Left ventricle myocardium inferior (tissue), 1 donor: ENCODE measurements at regions not wholly inside any gene's neighbourhood (a gene's known extent, or its start where the extent isn't known, plus 50 kb on each side); places are given as distances from the start of the nearest gene placed in this dataset.

ENCODE experiments used
- DNase-seq: peaks from one replicate; pipeline ENCODE4 v3.0.0-alpha.2; 2020
- H3K27ac ChIP-seq: fragments of 200-600 bp; replicated peaks from 2 replicates; pipeline ENCODE4 v1.8.0; 2021
- H3K27me3 ChIP-seq: fragments of 200-600 bp; 2 replicates; pipeline ENCODE4 v1.8.0; 2021; ENCODE audit warnings: low read depth
- H3K36me3 ChIP-seq: fragments of 200-600 bp; 2 replicates; pipeline ENCODE4 v1.8.0; 2021
- H3K4me1 ChIP-seq: fragments of 200-600 bp; 2 replicates; pipeline ENCODE4 v1.8.0; 2021
- H3K4me3 ChIP-seq: fragments of 200-600 bp; 2 replicates; pipeline ENCODE4 v1.8.0; 2021; ENCODE audit warnings: mild to moderate bottlenecking, moderate library complexity
- H3K9me3 ChIP-seq: fragments of 200-600 bp; replicated peaks from 2 replicates; pipeline ENCODE4 v1.8.0; 2021
- CTCF ChIP-seq: fragments of 200-600 bp; IDR thresholded peaks from 2 replicates; pipeline ENCODE4 v1.8.0; 2021; ENCODE audit warnings: antibody characterized with exemption, mild to moderate bottlenecking, borderline replicate concordance
- intact Hi-C: fragments of 100-400 bp; cut with micrococcal nuclease; formaldehyde crosslinking; loops from one replicate; pipeline ENCODE4 v1.11.0; 2022
- donor health status: DM: no; HTN: yes; CAD: no; lungs with severe emphysema.

- no peak for DNase-seq
- H3K27ac ChIP-seq, result no peak overlapping the region
Observed at GRCh38 chr14:38737686-38738407, 365.2 kb downstream of the SEC23A start.

GRCh38 chr14:38735005-38735404, 368.0 kb downstream of the SEC23A start:
- no peak for TF ChIP-seq CTCF
- no peak for DNase-seq
- Histone ChIP-seq H3K27me3 (no peaks in the 10 kb centered on the region), H3K27ac (no peak overlapping the region), H3K36me3 (no peaks in the 10 kb centered on the region), H3K4me3 (no peak overlapping the region), H3K4me1 (no peaks in the 10 kb centered on the region), H3K9me3 (no peaks in the 10 kb centered on the region)
- intact Hi-C loops, result no loop called here

More at GRCh38 chr14:38737686-38738407, 365.2 kb downstream of the SEC23A start:
- TF ChIP-seq CTCF, result no peak
- Histone ChIP-seq H3K36me3 (no peaks in the 10 kb centered on the region), H3K9me3 (no peaks in the 10 kb centered on the region), H3K27me3 (no peaks in the 10 kb centered on the region), H3K4me1 (no peaks in the 10 kb centered on the region), H3K4me3 (no peak overlapping the region)
- intact Hi-C loops, result no loop called here

GRCh38 chr14:38731962-38732361, 371.1 kb downstream of the SEC23A start:
- no peaks in the 10 kb centered on the region for H3K4me1 ChIP-seq
- H3K27me3 ChIP-seq, result no peaks in the 10 kb centered on the region
- no peak overlapping the region for H3K4me3 ChIP-seq
- DNase-seq, result no peak
- no peak for TF ChIP-seq CTCF
- no peaks in the 10 kb centered on the region for H3K9me3 ChIP-seq
- intact Hi-C loops, result no loop called here
- H3K27ac ChIP-seq, result no peak overlapping the region
- H3K36me3 ChIP-seq, result no peaks in the 10 kb centered on the region

- H3K36me3 ChIP-seq, result no peaks in the 10 kb centered on the region
- H3K9me3 ChIP-seq, result no peaks in the 10 kb centered on the region
- intact Hi-C loops, result no loop called here
Observed at GRCh38 chr14:38730420-38730819, 372.6 kb downstream of the SEC23A start.

GRCh38 chr14:38727731-38728130, 375.3 kb downstream of the SEC23A start:
- H3K4me1 ChIP-seq, result no peaks in the 10 kb centered on the region
- H3K27ac ChIP-seq, result no peak overlapping the region
- H3K9me3 ChIP-seq, result no peaks in the 10 kb centered on the region
- no peak for DNase-seq
- no peak for TF ChIP-seq CTCF
- H3K4me3 ChIP-seq, result no peak overlapping the region
- H3K36me3 ChIP-seq, result no peaks in the 10 kb centered on the region
- intact Hi-C loops, result loop anchor here (10.0 kb wide), 1 partner anchor 137 kb away; no protein-coding TSS in a partner anchor
- H3K27me3 ChIP-seq, result no peaks in the 10 kb centered on the region

More at GRCh38 chr14:38730420-38730819, 372.6 kb downstream of the SEC23A start:
- H3K4me3 ChIP-seq, result no peak overlapping the region
- no peaks in the 10 kb centered on the region for H3K4me1 ChIP-seq
- no peak for TF ChIP-seq CTCF
- DNase-seq, result no peak
- no peaks in the 10 kb centered on the region for H3K27me3 ChIP-seq
- H3K27ac ChIP-seq, result no peak overlapping the region
